DMS153 treated with DMSO at 0.1 percent for 48 hours (cell line): ENCODE measurements at regions not wholly inside any gene's neighbourhood (a gene's known extent, or its start where the extent isn't known, plus 50 kb on each side); places are given as distances from the start of the nearest gene placed in this dataset.
"Not testable (repeated sequence)": the region's sequence is repeated elsewhere in the genome, so short reads cannot be mapped to it uniquely, and the experiment has no call there.

Experiments used
- DNase-seq: peaks from one replicate; lab custom pipeline; 2025; ENCODE audit not compliant: unreplicated experiment; lab: John Stamatoyannopoulos, UW

GRCh38 chr3:72052841-72053409 is 268.0 kb upstream of the PROK2 start:
- no peak for DNase-seq

- DNase-seq = no peak
These were observed 265.8 kb upstream of the PROK2 start for GRCh38 chr3:72050771-72051170.

- no peak for DNase-seq
These were observed 265.2 kb upstream of the PROK2 start for GRCh38 chr3:72050048-72050632.

DNA sequence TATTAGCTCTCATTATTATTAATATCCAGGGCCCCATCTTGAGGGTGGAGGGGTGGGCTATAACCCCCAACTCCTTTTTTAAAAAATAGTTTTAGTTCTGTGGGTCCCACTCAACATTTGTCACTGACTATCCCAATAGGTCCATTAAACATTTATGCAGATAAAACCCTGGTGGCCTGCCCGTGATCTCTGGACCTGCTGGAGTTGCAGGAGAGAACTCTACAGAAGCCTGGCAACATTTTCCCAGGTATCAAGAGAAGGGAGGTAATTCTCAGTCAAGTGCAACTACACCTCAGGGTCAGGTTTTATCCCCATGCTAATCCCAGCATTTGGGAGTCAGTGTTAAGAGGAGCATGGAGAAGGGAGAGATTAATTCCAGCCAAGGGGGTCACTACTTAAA is 264.4 kb upstream of the PROK2 start:
- DNase-seq = no peak

- no peak for DNase-seq
These were observed 263.9 kb upstream of the PROK2 start for GRCh38 chr3:72048873-72049272.

- DNase-seq = no peak
These were observed 262.4 kb upstream of the PROK2 start for GRCh38 chr3:72047221-72047871.

GRCh38 chr3:72044231-72044855 is 259.4 kb upstream of the PROK2 start:
- DNase-seq = no peak

- DNase-seq = no peak
These were observed 258.5 kb upstream of the PROK2 start for GRCh38 chr3:72043204-72044133.

DNA sequence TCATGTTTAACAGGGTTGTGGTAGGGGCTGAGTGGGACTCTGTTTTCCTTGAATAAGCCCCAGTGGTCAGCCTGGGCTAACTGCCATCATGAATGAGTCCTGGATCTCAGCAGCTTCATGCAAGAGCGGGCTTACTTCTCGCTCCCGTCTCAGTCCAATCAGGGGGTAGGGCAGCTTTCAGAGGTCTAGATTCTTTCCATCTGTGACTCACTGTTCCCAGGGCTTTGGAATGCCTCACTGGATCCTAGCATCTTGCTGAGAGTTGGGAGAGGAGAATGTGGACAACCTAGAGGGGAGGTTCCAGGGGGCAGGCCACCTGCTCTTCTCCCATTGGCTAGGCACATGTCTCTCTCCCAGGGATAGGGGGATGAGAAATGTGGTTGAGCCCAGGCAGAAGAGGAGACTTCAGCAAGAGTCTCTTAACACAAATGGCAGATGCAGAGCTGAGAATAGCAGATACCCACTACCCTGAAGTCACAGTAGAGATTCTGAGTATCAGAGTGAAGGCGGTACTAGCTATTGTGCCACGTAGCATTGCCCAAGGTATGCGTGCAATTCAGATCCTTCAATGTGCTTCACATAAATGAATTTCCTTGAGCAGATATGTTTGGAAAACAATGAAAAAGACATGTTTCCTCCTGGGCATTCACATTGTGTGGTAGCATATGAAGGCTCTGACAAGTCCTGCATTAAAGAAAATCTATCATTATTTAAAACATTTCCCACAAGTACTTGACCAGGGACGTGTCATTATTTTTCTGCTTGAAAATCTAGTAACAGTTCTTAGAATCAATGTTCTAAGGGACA is 257.7 kb upstream of the PROK2 start:
- DNase-seq = no peak

- DNase-seq = no peak
These were observed 256.6 kb upstream of the PROK2 start for GRCh38 chr3:72041511-72041910.

GRCh38 chr3:72041076-72041475 is 256.1 kb upstream of the PROK2 start:
- DNase-seq = no peak

DNA sequence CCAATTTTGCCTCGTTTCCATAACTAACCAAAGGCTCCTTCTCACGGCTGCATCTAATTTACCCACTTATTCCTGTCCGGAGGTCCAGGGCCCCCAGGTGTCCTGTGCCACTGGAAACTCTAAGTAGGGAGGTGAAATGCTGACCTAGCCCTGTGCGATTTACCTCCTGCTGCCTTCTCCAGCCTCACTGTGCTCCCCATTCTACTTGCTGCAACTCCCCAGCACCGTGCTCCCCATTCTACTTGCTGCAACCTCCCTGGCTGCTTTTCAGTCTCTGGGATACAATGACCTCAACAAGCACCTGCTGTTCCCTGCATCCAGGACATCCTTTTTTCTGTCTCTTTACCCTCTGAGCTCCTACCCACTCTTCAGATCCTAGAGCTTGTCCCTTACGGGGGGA is 254.7 kb upstream of the PROK2 start:
- DNase-seq = no peak

GRCh38 chr3:72036899-72037298 is 252.0 kb upstream of the PROK2 start:
- no peak for DNase-seq

GRCh38 chr3:72035606-72036005 is 250.7 kb upstream of the PROK2 start:
- no peak for DNase-seq

DNA sequence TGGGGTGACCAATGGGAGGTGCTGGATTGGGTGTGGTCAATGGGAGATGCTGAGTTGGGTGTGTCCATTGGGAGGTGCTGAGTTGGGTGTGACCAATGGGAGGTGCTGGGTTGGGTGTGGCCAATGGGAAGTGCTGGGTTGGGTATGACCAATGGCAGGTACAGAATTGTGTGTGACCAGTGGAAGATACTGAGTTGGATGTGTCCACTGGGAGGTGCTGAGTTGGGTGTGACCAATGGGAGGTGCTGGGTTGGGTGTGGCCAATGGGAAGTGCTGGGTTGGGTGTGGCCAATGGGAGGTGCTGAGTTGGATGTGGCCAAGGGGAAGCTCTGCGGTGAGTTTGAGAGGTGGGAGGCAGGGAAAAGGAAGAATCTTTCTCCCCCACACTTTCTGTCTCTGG is 250.0 kb upstream of the PROK2 start:
- no peak for DNase-seq

- DNase-seq = no peak
These were observed 248.9 kb upstream of the PROK2 start for GRCh38 chr3:72033666-72034428.

GRCh38 chr3:72032441-72033135 is 247.6 kb upstream of the PROK2 start:
- no peak for DNase-seq

- no peak for DNase-seq
These were observed 246.6 kb upstream of the PROK2 start for GRCh38 chr3:72031581-72031980.

DNA sequence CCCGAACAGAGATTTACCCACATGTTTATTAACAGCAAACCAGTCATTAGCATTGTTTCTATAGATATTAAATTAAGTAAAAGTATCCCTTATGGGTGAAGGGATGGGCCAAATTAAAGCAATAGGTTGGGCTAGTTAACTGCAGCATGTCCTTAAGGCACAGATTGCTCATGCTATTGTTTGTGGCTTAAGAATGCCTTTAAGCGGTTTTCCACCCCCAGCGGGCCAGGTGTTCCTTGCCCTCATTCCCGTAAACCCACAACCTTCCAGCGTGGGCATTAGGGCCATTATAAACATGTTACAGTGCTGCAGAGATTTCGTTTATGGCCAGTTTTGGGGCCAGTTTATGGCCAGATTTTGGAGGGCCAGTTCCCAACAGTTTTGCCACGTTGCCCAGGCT is 245.3 kb upstream of the PROK2 start:
- not testable (repeated sequence) for DNase-seq
